ENCODE measurements at regions not wholly inside any gene's neighbourhood (a gene's known extent, or its start where the extent isn't known, plus 50 kb on each side); places are given as distances from the start of the nearest gene placed in this dataset.

GRCh38 chr3:153259956-153260355 lies 97.9 kb downstream of the RAP2B start:
- TF ChIP-seq CTCF (IDR thresholded peaks at IDR 0.05; ENCODE audit: borderline replicate concordance, extremely low read depth, low read length, poor library complexity, severe bottlenecking) (no peak), EZH2 (IDR thresholded peaks at IDR 0.05; ENCODE audit: borderline replicate concordance, low read depth, low read length, severe bottlenecking) (no peak)
